Osteocyte (in vitro differentiated cells): ENCODE measurements at regions not wholly inside any gene's neighbourhood (a gene's known extent, or its start where the extent isn't known, plus 50 kb on each side); places are given as distances from the start of the nearest gene placed in this dataset.

Source experiments
- DNase-seq: peaks from one replicate; pipeline ENCODE4 v3.0.0; 2021; ENCODE audit warnings: mixed read lengths; ENCODE audit not compliant: unreplicated experiment; ENCODE audit errors: extremely low spot score
- H3K27ac Mint-ChIP-seq: one replicate; pipeline ENCODE4 v1.8.0; 2021; ENCODE audit warnings: mild to moderate bottlenecking, mixed read lengths; ENCODE audit not compliant: unreplicated experiment
- H3K27me3 Mint-ChIP-seq: one replicate; pipeline ENCODE4 v1.8.0; 2021; ENCODE audit warnings: mixed read lengths; ENCODE audit not compliant: unreplicated experiment
- H3K36me3 Mint-ChIP-seq: one replicate; pipeline ENCODE4 v1.8.0; 2021; ENCODE audit warnings: mixed read lengths; ENCODE audit not compliant: unreplicated experiment
- H3K4me1 Mint-ChIP-seq: one replicate; pipeline ENCODE4 v1.8.0; 2021; ENCODE audit warnings: mixed read lengths; ENCODE audit not compliant: unreplicated experiment
- H3K4me3 Mint-ChIP-seq: one replicate; pipeline ENCODE4 v1.8.0; 2021; ENCODE audit warnings: mild to moderate bottlenecking, moderate library complexity, mixed read lengths; ENCODE audit not compliant: unreplicated experiment
- H3K9me3 Mint-ChIP-seq: one replicate; pipeline ENCODE4 v1.8.0; 2021; ENCODE audit warnings: mixed read lengths; ENCODE audit not compliant: unreplicated experiment
- TF ChIP-seq, protein P1 (sequence below): fragments of 200-600 bp; sonication (generic); IDR thresholded peaks from 2 replicates; pipeline ENCODE4 v1.5.0; 2021; ENCODE audit warnings: antibody characterized with exemption, mild to moderate bottlenecking, moderate library complexity

DNA sequence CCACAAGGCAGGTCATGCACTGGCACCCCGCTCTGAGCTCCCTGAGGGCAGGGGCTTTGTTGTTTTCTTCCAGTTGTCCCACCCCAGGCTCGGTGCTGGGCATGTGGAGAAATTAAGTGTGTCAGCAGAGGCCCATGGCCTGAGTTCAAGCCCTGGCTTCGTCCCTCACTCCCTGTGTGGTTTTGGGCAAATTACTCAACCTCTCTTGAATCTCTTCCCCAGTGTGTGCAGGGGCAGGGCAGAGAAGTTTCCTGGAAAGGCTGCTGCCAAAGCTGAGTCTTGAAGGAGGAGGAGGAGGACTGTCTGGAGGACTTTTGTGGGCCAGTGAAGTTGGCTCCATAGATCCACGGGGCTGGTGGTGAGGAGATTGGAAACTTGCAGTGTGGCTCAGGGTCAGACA, 138.1 kb upstream of the E2F8 start:
- Mint-ChIP-seq H3K27ac (no peak overlapping the region), H3K9me3 (no peaks in the 10 kb centered on the region)
- TF ChIP-seq, protein P1, sequence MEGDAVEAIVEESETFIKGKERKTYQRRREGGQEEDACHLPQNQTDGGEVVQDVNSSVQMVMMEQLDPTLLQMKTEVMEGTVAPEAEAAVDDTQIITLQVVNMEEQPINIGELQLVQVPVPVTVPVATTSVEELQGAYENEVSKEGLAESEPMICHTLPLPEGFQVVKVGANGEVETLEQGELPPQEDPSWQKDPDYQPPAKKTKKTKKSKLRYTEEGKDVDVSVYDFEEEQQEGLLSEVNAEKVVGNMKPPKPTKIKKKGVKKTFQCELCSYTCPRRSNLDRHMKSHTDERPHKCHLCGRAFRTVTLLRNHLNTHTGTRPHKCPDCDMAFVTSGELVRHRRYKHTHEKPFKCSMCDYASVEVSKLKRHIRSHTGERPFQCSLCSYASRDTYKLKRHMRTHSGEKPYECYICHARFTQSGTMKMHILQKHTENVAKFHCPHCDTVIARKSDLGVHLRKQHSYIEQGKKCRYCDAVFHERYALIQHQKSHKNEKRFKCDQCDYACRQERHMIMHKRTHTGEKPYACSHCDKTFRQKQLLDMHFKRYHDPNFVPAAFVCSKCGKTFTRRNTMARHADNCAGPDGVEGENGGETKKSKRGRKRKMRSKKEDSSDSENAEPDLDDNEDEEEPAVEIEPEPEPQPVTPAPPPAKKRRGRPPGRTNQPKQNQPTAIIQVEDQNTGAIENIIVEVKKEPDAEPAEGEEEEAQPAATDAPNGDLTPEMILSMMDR: no peak

DNA sequence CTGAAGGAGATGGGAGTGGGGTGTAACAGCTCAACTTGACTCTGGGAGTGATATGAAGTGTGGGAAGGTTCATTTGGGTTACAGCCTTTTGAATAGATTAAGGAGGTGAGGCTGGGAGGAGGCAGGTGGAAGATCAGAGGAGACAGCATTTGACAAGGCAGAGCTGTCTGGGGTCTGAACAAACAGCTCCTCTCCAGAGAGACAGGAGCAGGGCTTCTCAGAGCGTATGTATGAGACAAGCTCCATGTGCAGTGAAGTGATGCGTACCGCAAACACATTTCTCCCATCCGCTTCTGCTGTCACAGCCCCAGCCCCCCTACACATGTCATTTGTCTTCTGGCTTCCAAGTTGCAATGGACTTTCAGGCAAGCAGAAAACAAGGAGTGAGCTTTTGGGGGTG, 137.1 kb upstream of the E2F8 start:
- TF ChIP-seq, protein P1: no peak
- H3K4me3 Mint-ChIP-seq: no peak overlapping the region
- no peaks in the 10 kb centered on the region for H3K9me3 Mint-ChIP-seq
- peaks cover 15% of the 10 kb centered on the region for H3K4me1 Mint-ChIP-seq
- no peak overlapping the region for H3K27ac Mint-ChIP-seq
- no peaks in the 10 kb centered on the region for H3K36me3 Mint-ChIP-seq
- no peak for DNase-seq
- H3K27me3 Mint-ChIP-seq: no peaks in the 10 kb centered on the region

More for the DNA sequence above, 138.1 kb upstream of the E2F8 start:
- Mint-ChIP-seq H3K4me3 (no peak overlapping the region), H3K36me3 (no peaks in the 10 kb centered on the region), H3K27me3 (no peaks in the 10 kb centered on the region), H3K4me1 (peaks cover 13% of the 10 kb centered on the region)
- DNase-seq: no peak

DNA sequence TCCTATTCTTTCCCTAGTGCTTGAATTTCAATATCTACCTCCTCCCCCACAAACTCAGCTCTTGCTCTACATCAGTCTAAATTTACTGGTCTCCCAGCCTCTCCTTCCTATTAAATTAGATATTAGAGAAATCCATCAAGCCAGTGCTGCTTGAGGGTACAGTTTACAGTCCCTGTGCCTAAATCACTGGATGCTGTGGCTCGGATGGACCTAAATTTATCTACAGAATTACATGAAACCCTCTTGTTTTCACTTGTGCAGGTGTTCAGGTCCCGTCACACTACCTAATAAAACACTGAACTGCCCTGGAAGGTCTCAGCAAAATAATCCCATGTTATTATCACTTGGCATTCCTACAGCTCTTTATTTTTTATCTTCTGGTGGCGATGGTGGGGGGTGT, 134.7 kb upstream of the E2F8 start:
- TF ChIP-seq, protein P1: no peak
- H3K27ac Mint-ChIP-seq: no peak overlapping the region
- peaks cover 21% of the 10 kb centered on the region for H3K4me1 Mint-ChIP-seq
- H3K4me3 Mint-ChIP-seq: no peak overlapping the region
- no peaks in the 10 kb centered on the region for H3K27me3 Mint-ChIP-seq
- H3K36me3 Mint-ChIP-seq: no peaks in the 10 kb centered on the region
- DNase-seq: no peak
- H3K9me3 Mint-ChIP-seq: no peaks in the 10 kb centered on the region

DNA sequence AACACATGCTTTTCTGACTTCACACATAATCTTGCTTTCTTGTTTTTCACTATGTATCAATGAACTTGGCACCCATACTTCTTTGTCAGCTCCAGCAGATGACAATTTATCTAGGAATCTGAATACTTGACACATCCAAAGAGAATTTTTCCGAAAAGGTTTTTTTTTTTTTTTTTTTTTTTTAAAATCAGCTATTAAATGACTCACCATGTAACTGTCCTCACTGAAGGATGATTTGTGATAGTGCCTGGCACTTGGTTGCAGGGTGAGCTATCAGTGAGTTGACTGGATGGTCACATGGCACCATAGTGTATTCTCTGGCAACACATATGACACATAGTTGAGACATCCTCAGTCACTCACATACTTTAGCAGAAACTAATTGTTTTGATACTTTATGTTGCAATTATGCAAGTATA, 133.4 kb upstream of the E2F8 start:
- no peaks in the 10 kb centered on the region for H3K36me3 Mint-ChIP-seq
- no peaks in the 10 kb centered on the region for H3K9me3 Mint-ChIP-seq
- no peak overlapping the region for H3K27ac Mint-ChIP-seq
- no peak overlapping the region for H3K4me3 Mint-ChIP-seq
- peaks cover 27% of the 10 kb centered on the region for H3K4me1 Mint-ChIP-seq
- no peak for DNase-seq
- H3K27me3 Mint-ChIP-seq: no peaks in the 10 kb centered on the region
- TF ChIP-seq, protein P1: no peak

DNA sequence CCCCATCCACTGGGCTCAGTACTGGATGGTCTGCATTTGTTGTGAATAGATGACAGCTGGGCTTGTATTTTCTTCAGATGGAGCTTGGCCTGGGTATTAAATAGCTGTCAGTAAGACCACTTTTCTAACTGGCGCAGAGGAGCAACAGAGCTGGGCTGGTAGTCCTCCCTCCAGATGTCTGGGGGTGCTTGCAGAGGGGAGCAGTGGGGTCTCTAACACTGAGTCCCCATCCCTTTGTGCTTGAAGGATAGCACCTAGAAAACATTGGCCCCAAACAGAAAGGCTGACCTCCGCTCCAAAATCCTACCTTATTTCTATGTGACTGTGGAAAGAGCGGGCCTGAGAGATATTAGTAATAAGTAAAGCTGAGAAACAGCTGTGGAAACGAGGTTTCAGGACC, 131.6 kb upstream of the E2F8 start:
- DNase-seq: no peak
- Mint-ChIP-seq H3K4me1 (peaks cover 32% of the 10 kb centered on the region), H3K9me3 (no peaks in the 10 kb centered on the region), H3K4me3 (no peak overlapping the region), H3K36me3 (no peaks in the 10 kb centered on the region), H3K27me3 (no peaks in the 10 kb centered on the region), H3K27ac (no peak overlapping the region)
- TF ChIP-seq, protein P1: no peak
